HepG2 (cell line): ENCODE measurements at regions not wholly inside any gene's neighbourhood (a gene's known extent, or its start where the extent isn't known, plus 50 kb on each side); places are given as distances from the start of the nearest gene placed in this dataset.

Source experiments
- ATAC-seq: fragments of 200-7000 bp; cut with Tn5 transposase; 3 replicates; pipeline ENCODE4 v1.9.1; 2020; ENCODE audit warnings: mild to moderate bottlenecking, moderate library complexity
- BruUV-seq: library from RNA; stranded (reverse); fragments of 400-500 nt; replicated peaks from 2 replicates; lab custom pipeline; 2021; lab: Mats Ljungman, UMichigan
- CTCF ChIA-PET: fragments of 300-600 bp; formaldehyde crosslinking; extraction: SDS; loops from one replicate; lab custom pipeline; 2021; ENCODE audit warnings: low total read pairs, inconsistent platforms, low intra/inter-chr PET ratio; lab: Yijun Ruan, JAX
- POLR2A ChIA-PET: fragments of 350-600 bp; sonication (Branson Sonifier 250); formaldehyde crosslinking; loops from one replicate; lab custom pipeline; 2020; ENCODE audit warnings: antibody characterized with exemption, inconsistent platforms; lab: Yijun Ruan, JAX
- DNase-seq: peaks from one replicate; pipeline ENCODE4 v3.0.0-alpha.2; 2015; ENCODE audit warnings: low spot score
- FAIRE-seq: peaks from 3 replicates; lab custom pipeline; 2011; peaks lifted over from hg19 to GRCh38; lab: Jason Lieb, UNC
- H2AFZ ChIP-seq: one replicate; pipeline ENCODE4 v1.6.1; 2011; ENCODE audit warnings: low read length, inconsistent platforms
- H3K27ac ChIP-seq: fragments of 300-600 bp; 3 replicates; pipeline ENCODE4 v1.8.0; 2011; ENCODE audit warnings: mixed run types, mild to moderate bottlenecking, mixed read lengths, low read length, inconsistent platforms; ENCODE audit not compliant: insufficient read depth; ENCODE audit errors: extremely low read length
- H3K27me3 ChIP-seq, 2 experiments: fragments of 200-600 bp in 1 of 2; 2 replicates in 1 of 2; 3 replicates in 1 of 2; pipeline versions ENCODE4 v1.6.0 to v1.8.0; 2011; ENCODE audit warnings: low read length in 2 of 2, mild to moderate bottlenecking in 2 of 2, moderate library complexity in 2 of 2, inconsistent platforms in 1 of 2; ENCODE audit not compliant: insufficient read depth in 2 of 2, control insufficient read depth in 1 of 2
- H3K36me3 ChIP-seq, 2 experiments: fragments of 200-600 bp in 1 of 2; replicated peaks in 1 of 2; 2 replicates in 1 of 2; 3 replicates in 1 of 2; pipeline versions ENCODE4 v1.5.1 to v1.8.0; 2011; ENCODE audit warnings: low read length in 2 of 2, inconsistent platforms in 1 of 2; ENCODE audit not compliant: insufficient read depth in 2 of 2, control insufficient read depth in 1 of 2
- H3K4me1 ChIP-seq: 2 replicates; pipeline ENCODE4 v1.5.1; 2012; ENCODE audit warnings: low read length, inconsistent platforms; ENCODE audit not compliant: insufficient read depth
- H3K4me2 ChIP-seq: 2 replicates; pipeline ENCODE4 v1.6.0; 2011; ENCODE audit warnings: low read depth, low read length, inconsistent platforms
- H3K4me3 ChIP-seq, 3 experiments: fragments of 200-600 bp in 1 of 3; sonication (generic), shearing (Covaris generic) in 1 of 3; replicated peaks in 1 of 3; 2 replicates each; pipeline ENCODE4 v1.5.1; 2011 to 2016; ENCODE audit warnings: low read length in 3 of 3, inconsistent platforms in 2 of 3, low read depth in 2 of 3, mild to moderate bottlenecking in 2 of 3, control low read depth in 1 of 3, mixed read lengths in 1 of 3; ENCODE audit not compliant: insufficient read depth in 1 of 3
- H3K79me2 ChIP-seq: one replicate; pipeline ENCODE4 v1.6.1; 2011; ENCODE audit warnings: low read length, inconsistent platforms; ENCODE audit not compliant: insufficient read depth
- H3K9ac ChIP-seq: 2 replicates; pipeline ENCODE4 v1.6.0; 2011; ENCODE audit warnings: mild to moderate bottlenecking, low read depth, low read length, inconsistent platforms; ENCODE audit not compliant: insufficient read depth
- H3K9me3 ChIP-seq: 2 replicates; pipeline ENCODE4 v1.5.1; 2012; ENCODE audit warnings: mild to moderate bottlenecking, low read length
- H4K20me1 ChIP-seq: 2 replicates; pipeline ENCODE4 v1.6.0; 2011; ENCODE audit warnings: inconsistent platforms, mild to moderate bottlenecking, low read length, moderate library complexity; ENCODE audit not compliant: insufficient read depth
- ATF3 ChIP-seq: sonication (generic); formaldehyde crosslinking; IDR thresholded peaks from 2 replicates; pipeline ENCODE4 v1.4.0; 2020; ENCODE audit warnings: missing genetic modification reagents
- CCAR2 ChIP-seq: fragments of 200-400 bp; formaldehyde crosslinking; optimal IDR thresholded peaks from 2 replicates; pipeline ENCODE3; 2018; ENCODE audit warnings: low read depth, mild to moderate bottlenecking, low read length, moderate library complexity
- RFXANK ChIP-seq: IDR thresholded peaks from 2 replicates; pipeline ENCODE4 v1.6.1; 2016
- SKIL ChIP-seq: sonication (generic); formaldehyde crosslinking; IDR thresholded peaks from 2 replicates; pipeline ENCODE4 v1.8.0; 2022; ENCODE audit warnings: missing genetic modification reagents, mild to moderate bottlenecking, moderate library complexity, borderline replicate concordance
- SOX6 ChIP-seq, 2 experiments: fragments of 450-650 bp in 1 of 2; sonication (generic) in 1 of 2; formaldehyde crosslinking in 1 of 2; IDR thresholded peaks; 2 replicates each; pipeline versions ENCODE4 v1.4.0 to v1.6.1; 2017 to 2020; ENCODE audit warnings: antibody characterized with exemption in 1 of 2, mild to moderate bottlenecking in 1 of 2, missing genetic modification reagents in 1 of 2
- XRCC5 ChIP-seq: fragments of 200-400 bp; formaldehyde crosslinking; optimal IDR thresholded peaks from 2 replicates; pipeline ENCODE3; 2017; ENCODE audit warnings: mild to moderate bottlenecking, low read length
- ZBTB21 ChIP-seq: sonication (generic); formaldehyde crosslinking; IDR thresholded peaks from 2 replicates; pipeline ENCODE4 v1.4.0; 2020; ENCODE audit warnings: missing genetic modification reagents
- ZBTB3 ChIP-seq: sonication (generic); formaldehyde crosslinking; IDR thresholded peaks from 2 replicates; pipeline ENCODE4 v1.4.0; 2020; ENCODE audit warnings: low read depth, mild to moderate bottlenecking, moderate library complexity, missing genetic modification reagents, borderline replicate concordance
- ZNF451 ChIP-seq: sonication (generic); formaldehyde crosslinking; IDR thresholded peaks from 2 replicates; pipeline ENCODE4 v1.5.0; 2020; ENCODE audit warnings: mild to moderate bottlenecking, missing genetic modification reagents
- ZNF577 ChIP-seq: sonication (generic); formaldehyde crosslinking; IDR thresholded peaks from 2 replicates; pipeline ENCODE4 v1.4.0; 2020; ENCODE audit warnings: mild to moderate bottlenecking, low read depth, missing genetic modification reagents, borderline replicate concordance
- ZNF737 ChIP-seq: sonication (generic); formaldehyde crosslinking; IDR thresholded peaks from 2 replicates; pipeline ENCODE4 v1.5.0; 2020; ENCODE audit warnings: missing genetic modification reagents, mild to moderate bottlenecking, borderline replicate concordance
- WGBS: methylation state at CpG from one replicate; pipeline ENCODE4 v1.1.6; 2017; ENCODE audit warnings: low lambda C conversion rate; 5-methylcytosine and 5-hydroxymethylcytosine counted together
- in situ Hi-C: cut with HindIII; loops from 2 replicates; pipeline ENCODE4 v1.10.0; 2017; ENCODE audit warnings: low pct_unique_long_range_greater_than_20kb; ENCODE audit not compliant: extremely low pct_ligation_motif_present
- intact Hi-C: fragments of 100-400 bp; cut with micrococcal nuclease; formaldehyde crosslinking; loops from one replicate; pipeline ENCODE4 v1.10.0; 2022; ENCODE audit not compliant: unreplicated experiment
- TF ChIP-seq, protein P1 (sequence below): sonication (generic); formaldehyde crosslinking; IDR thresholded peaks from 2 replicates; pipeline ENCODE4 v1.4.0; 2020; ENCODE audit warnings: missing genetic modification reagents
- TF ChIP-seq, protein P2 (sequence below): sonication (generic); formaldehyde crosslinking; IDR thresholded peaks from 2 replicates; pipeline ENCODE4 v1.5.0; 2020; ENCODE audit warnings: missing genetic modification reagents
- TF ChIP-seq, protein P3 (sequence below): sonication (generic); formaldehyde crosslinking; IDR thresholded peaks from 2 replicates; pipeline ENCODE4 v1.5.0; 2020; ENCODE audit warnings: missing genetic modification reagents

GRCh38 chr20:23227274-23227673, 123.3 kb upstream of the NXT1 start (continued):
- no peak for TF ChIP-seq ZBTB3
- no peak for TF ChIP-seq XRCC5
- no peak for TF ChIP-seq ZNF577
- TF ChIP-seq, protein P1, sequence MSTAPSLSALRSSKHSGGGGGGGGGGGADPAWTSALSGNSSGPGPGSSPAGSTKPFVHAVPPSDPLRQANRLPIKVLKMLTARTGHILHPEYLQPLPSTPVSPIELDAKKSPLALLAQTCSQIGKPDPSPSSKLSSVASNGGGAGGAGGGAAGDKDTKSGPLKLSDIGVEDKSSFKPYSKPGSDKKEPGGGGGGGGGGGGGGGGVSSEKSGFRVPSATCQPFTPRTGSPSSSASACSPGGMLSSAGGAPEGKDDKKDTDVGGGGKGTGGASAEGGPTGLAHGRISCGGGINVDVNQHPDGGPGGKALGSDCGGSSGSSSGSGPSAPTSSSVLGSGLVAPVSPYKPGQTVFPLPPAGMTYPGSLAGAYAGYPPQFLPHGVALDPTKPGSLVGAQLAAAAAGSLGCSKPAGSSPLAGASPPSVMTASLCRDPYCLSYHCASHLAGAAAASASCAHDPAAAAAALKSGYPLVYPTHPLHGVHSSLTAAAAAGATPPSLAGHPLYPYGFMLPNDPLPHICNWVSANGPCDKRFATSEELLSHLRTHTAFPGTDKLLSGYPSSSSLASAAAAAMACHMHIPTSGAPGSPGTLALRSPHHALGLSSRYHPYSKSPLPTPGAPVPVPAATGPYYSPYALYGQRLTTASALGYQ (CRISPR knock-in tag): no peak
- TF ChIP-seq RFXANK (CRISPR knock-in tag): no peak

- no TSS peak for BruUV-seq
- no peak overlapping the region for H3K27ac ChIP-seq
- H3K4me3 ChIP-seq: no peak overlapping the region
- H3K79me2 ChIP-seq: no peaks in the 10 kb centered on the region
- H4K20me1 ChIP-seq: no peaks in the 10 kb centered on the region
- no peaks in the 10 kb centered on the region for H3K36me3 ChIP-seq
- 28% methylated on average over 2 of the region's 2 CpGs for WGBS
- intact Hi-C loops: no loop called here
- CTCF ChIA-PET: no interaction called here
- H3K27me3 ChIP-seq: no peaks in the 10 kb centered on the region
- peaks cover 13% of the 10 kb centered on the region for H3K4me1 ChIP-seq
- H3K9me3 ChIP-seq: peaks cover 27% of the 10 kb centered on the region; the same call in 1 of the 2 replicates
- FAIRE-seq: no peak
- in situ Hi-C loops: no loop called here
- H3K9ac ChIP-seq: no peak overlapping the region
- ATAC-seq: no peak
- POLR2A ChIA-PET: no interaction called here
- DNase-seq: no peak
- H3K4me2 ChIP-seq: no peak overlapping the region
- H2AFZ ChIP-seq: no peak overlapping the region
- no peak for TF ChIP-seq ATF3 (CRISPR knock-in tag)
- TF ChIP-seq SKIL (CRISPR knock-in tag): no peak
- TF ChIP-seq ZNF451 (CRISPR knock-in tag): no peak
- TF ChIP-seq ZBTB21 (CRISPR knock-in tag): no peak
- TF ChIP-seq, protein P2, sequence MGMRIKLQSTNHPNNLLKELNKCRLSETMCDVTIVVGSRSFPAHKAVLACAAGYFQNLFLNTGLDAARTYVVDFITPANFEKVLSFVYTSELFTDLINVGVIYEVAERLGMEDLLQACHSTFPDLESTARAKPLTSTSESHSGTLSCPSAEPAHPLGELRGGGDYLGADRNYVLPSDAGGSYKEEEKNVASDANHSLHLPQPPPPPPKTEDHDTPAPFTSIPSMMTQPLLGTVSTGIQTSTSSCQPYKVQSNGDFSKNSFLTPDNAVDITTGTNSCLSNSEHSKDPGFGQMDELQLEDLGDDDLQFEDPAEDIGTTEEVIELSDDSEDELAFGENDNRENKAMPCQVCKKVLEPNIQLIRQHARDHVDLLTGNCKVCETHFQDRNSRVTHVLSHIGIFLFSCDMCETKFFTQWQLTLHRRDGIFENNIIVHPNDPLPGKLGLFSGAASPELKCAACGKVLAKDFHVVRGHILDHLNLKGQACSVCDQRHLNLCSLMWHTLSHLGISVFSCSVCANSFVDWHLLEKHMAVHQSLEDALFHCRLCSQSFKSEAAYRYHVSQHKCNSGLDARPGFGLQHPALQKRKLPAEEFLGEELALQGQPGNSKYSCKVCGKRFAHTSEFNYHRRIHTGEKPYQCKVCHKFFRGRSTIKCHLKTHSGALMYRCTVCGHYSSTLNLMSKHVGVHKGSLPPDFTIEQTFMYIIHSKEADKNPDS (CRISPR knock-in tag): no peak
- TF ChIP-seq, protein P3, sequence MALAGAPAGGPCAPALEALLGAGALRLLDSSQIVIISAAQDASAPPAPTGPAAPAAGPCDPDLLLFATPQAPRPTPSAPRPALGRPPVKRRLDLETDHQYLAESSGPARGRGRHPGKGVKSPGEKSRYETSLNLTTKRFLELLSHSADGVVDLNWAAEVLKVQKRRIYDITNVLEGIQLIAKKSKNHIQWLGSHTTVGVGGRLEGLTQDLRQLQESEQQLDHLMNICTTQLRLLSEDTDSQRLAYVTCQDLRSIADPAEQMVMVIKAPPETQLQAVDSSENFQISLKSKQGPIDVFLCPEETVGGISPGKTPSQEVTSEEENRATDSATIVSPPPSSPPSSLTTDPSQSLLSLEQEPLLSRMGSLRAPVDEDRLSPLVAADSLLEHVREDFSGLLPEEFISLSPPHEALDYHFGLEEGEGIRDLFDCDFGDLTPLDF (CRISPR knock-in tag): no peak
- TF ChIP-seq SOX6 (IDR thresholded peaks at IDR 0.05): no peak
- no peak for TF ChIP-seq SOX6 (CRISPR knock-in tag; IDR thresholded peaks at IDR 0.05)
- no peak for TF ChIP-seq CCAR2
- TF ChIP-seq ZNF737: no peak
These were observed 123.9 kb upstream of the NXT1 start for GRCh38 chr20:23226612-23227265.
